ENCODE measurements at regions not wholly inside any gene's neighbourhood (a gene's known extent, or its start where the extent isn't known, plus 50 kb on each side); places are given as distances from the start of the nearest gene placed in this dataset.
"Not testable (repeated sequence)": the region's sequence is repeated elsewhere in the genome, so short reads cannot be mapped to it uniquely, and the experiment has no call there.

GRCh38 chr21:28592205-28592865, 400.3 kb downstream of the LTN1 start:
- Histone ChIP-seq H3K4me1 (ENCODE audit: control insufficient read depth in 3 of 3, insufficient read depth in 3 of 3, low read length in 3 of 3) (no peaks in the 10 kb centered on the region), H3K9me3 (ENCODE audit: control insufficient read depth in 3 of 3, low read length in 3 of 3) (no peaks in the 10 kb centered on the region), H3K4me3 (ENCODE audit: low read length in 3 of 3) (no peak overlapping the region), H3K36me3 (ENCODE audit: control insufficient read depth in 3 of 3, insufficient read depth in 3 of 3, low read length in 3 of 3) (no peaks in the 10 kb centered on the region), H3K27ac (ENCODE audit: low read depth, low read length) (no peak overlapping the region), H3K27me3 (ENCODE audit: control insufficient read depth in 3 of 3, insufficient read depth in 3 of 3, low read length in 3 of 3) (no peaks in the 10 kb centered on the region), H3K9ac (ENCODE audit: low read depth in 1 of 3, low read length in 3 of 3) (no peak overlapping the region)

GRCh38 chr21:28590676-28591075, 402.0 kb downstream of the LTN1 start:
- Histone ChIP-seq H3K4me1 (ENCODE audit: control insufficient read depth in 3 of 3, insufficient read depth in 3 of 3, low read length in 3 of 3) (no peaks in the 10 kb centered on the region), H3K36me3 (ENCODE audit: control insufficient read depth in 3 of 3, insufficient read depth in 3 of 3, low read length in 3 of 3) (no peaks in the 10 kb centered on the region), H3K9me3 (ENCODE audit: control insufficient read depth in 3 of 3, low read length in 3 of 3) (peaks cover 0 to 2% (median 0%) of the 10 kb centered on the region in 3 donors), H3K4me3 (ENCODE audit: low read length in 3 of 3) (no peak overlapping the region), H3K27me3 (ENCODE audit: control insufficient read depth in 3 of 3, insufficient read depth in 3 of 3, low read length in 3 of 3) (no peaks in the 10 kb centered on the region), H3K9ac (ENCODE audit: low read depth in 1 of 3, low read length in 3 of 3) (no peak overlapping the region), H3K27ac (ENCODE audit: low read depth, low read length) (no peak overlapping the region)

GRCh38 chr21:28590026-28590425, 402.7 kb downstream of the LTN1 start:
- no peak overlapping the region for H3K4me3 ChIP-seq (ENCODE audit: low read length in 3 of 3)
- H3K27ac ChIP-seq (ENCODE audit: low read depth, low read length), result no peak overlapping the region
- no peaks in the 10 kb centered on the region for H3K27me3 ChIP-seq (ENCODE audit: control insufficient read depth in 3 of 3, insufficient read depth in 3 of 3, low read length in 3 of 3)
- no peak overlapping the region for H3K9ac ChIP-seq (ENCODE audit: low read depth in 1 of 3, low read length in 3 of 3)
- H3K36me3 ChIP-seq (ENCODE audit: control insufficient read depth in 3 of 3, insufficient read depth in 3 of 3, low read length in 3 of 3), result no peaks in the 10 kb centered on the region
- no peaks in the 10 kb centered on the region for H3K4me1 ChIP-seq (ENCODE audit: control insufficient read depth in 3 of 3, insufficient read depth in 3 of 3, low read length in 3 of 3)
- peaks cover 0 to 2% (median 0%) of the 10 kb centered on the region in 3 donors for H3K9me3 ChIP-seq (ENCODE audit: control insufficient read depth in 3 of 3, low read length in 3 of 3)

- Histone ChIP-seq H3K4me1 (ENCODE audit: control insufficient read depth in 3 of 3, insufficient read depth in 3 of 3, low read length in 3 of 3) (no peaks in the 10 kb centered on the region), H3K9me3 (ENCODE audit: control insufficient read depth in 3 of 3, low read length in 3 of 3) (peaks cover 0 to 2% (median 0%) of the 10 kb centered on the region in 3 donors), H3K9ac (ENCODE audit: low read depth in 1 of 3, low read length in 3 of 3) (no peak overlapping the region), H3K36me3 (ENCODE audit: control insufficient read depth in 3 of 3, insufficient read depth in 3 of 3, low read length in 3 of 3) (no peaks in the 10 kb centered on the region), H3K27me3 (ENCODE audit: control insufficient read depth in 3 of 3, insufficient read depth in 3 of 3, low read length in 3 of 3) (no peaks in the 10 kb centered on the region), H3K4me3 (ENCODE audit: low read length in 3 of 3) (no peak overlapping the region), H3K27ac (ENCODE audit: low read depth, low read length) (no peak overlapping the region)
Measured at GRCh38 chr21:28588997-28589396, 403.7 kb downstream of the LTN1 start.

GRCh38 chr21:28587748-28588147, 404.9 kb downstream of the LTN1 start:
- H3K9me3 ChIP-seq (ENCODE audit: control insufficient read depth in 3 of 3, low read length in 3 of 3), result peaks cover 0 to 2% (median 0%) of the 10 kb centered on the region in 3 donors
- H3K27me3 ChIP-seq (ENCODE audit: control insufficient read depth in 3 of 3, insufficient read depth in 3 of 3, low read length in 3 of 3), result no peaks in the 10 kb centered on the region
- H3K4me1 ChIP-seq (ENCODE audit: control insufficient read depth in 3 of 3, insufficient read depth in 3 of 3, low read length in 3 of 3), result no peaks in the 10 kb centered on the region
- H3K9ac ChIP-seq (ENCODE audit: low read depth in 1 of 3, low read length in 3 of 3), result no peak overlapping the region
- H3K27ac ChIP-seq (ENCODE audit: low read depth, low read length), result no peak overlapping the region
- no peaks in the 10 kb centered on the region for H3K36me3 ChIP-seq (ENCODE audit: control insufficient read depth in 3 of 3, insufficient read depth in 3 of 3, low read length in 3 of 3)
- H3K4me3 ChIP-seq (ENCODE audit: low read length in 3 of 3), result no peak overlapping the region

GRCh38 chr21:28581976-28582375, 410.7 kb downstream of the LTN1 start:
- Histone ChIP-seq H3K9me3 (ENCODE audit: control insufficient read depth in 3 of 3, low read length in 3 of 3) (peaks cover 0 to 2% (median 0%) of the 10 kb centered on the region in 3 donors), H3K4me3 (ENCODE audit: low read length in 3 of 3) (no peak overlapping the region), H3K4me1 (ENCODE audit: control insufficient read depth in 3 of 3, insufficient read depth in 3 of 3, low read length in 3 of 3) (no peaks in the 10 kb centered on the region), H3K27ac (ENCODE audit: low read depth, low read length) (no peak overlapping the region), H3K36me3 (ENCODE audit: control insufficient read depth in 3 of 3, insufficient read depth in 3 of 3, low read length in 3 of 3) (no peaks in the 10 kb centered on the region), H3K9ac (ENCODE audit: low read depth in 1 of 3, low read length in 3 of 3) (no peak overlapping the region), H3K27me3 (ENCODE audit: control insufficient read depth in 3 of 3, insufficient read depth in 3 of 3, low read length in 3 of 3) (no peaks in the 10 kb centered on the region)

DNA sequence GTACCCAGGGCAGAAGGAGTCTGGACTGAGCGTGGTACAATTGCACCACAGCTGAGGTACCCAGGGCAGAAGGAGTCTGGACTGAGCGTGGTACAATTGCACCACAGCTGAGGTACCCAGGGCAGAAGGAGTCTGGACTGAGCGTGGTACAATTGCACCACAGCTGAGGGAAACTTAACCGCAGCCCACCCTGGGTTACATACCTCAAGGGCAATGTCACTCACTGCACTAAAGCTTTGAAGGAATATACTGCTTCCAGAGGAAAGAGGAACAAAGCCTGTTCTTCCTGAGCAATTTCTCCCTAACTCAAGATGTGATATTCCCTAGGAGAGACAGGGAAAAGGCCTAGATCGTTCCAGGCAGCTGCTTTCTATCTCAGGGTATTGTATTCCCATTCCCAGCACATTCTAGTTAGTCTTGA, 411.4 kb downstream of the LTN1 start:
- not testable (repeated sequence) for H3K4me1 ChIP-seq (ENCODE audit: control insufficient read depth in 3 of 3, insufficient read depth in 3 of 3, low read length in 3 of 3); H3K36me3 ChIP-seq (ENCODE audit: control insufficient read depth in 3 of 3, insufficient read depth in 3 of 3, low read length in 3 of 3); H3K27ac ChIP-seq (ENCODE audit: low read depth, low read length); H3K4me3 ChIP-seq (ENCODE audit: low read length in 3 of 3); H3K9ac ChIP-seq (ENCODE audit: low read depth in 1 of 3, low read length in 3 of 3); H3K9me3 ChIP-seq (ENCODE audit: control insufficient read depth in 3 of 3, low read length in 3 of 3); H3K27me3 ChIP-seq (ENCODE audit: control insufficient read depth in 3 of 3, insufficient read depth in 3 of 3, low read length in 3 of 3)

- no peak overlapping the region for H3K27ac ChIP-seq (ENCODE audit: low read depth, low read length)
- H3K9me3 ChIP-seq (ENCODE audit: control insufficient read depth in 3 of 3, low read length in 3 of 3), result no peaks in the 10 kb centered on the region
Measured at GRCh38 chr21:28580585-28580984, 412.1 kb downstream of the LTN1 start.

DNA sequence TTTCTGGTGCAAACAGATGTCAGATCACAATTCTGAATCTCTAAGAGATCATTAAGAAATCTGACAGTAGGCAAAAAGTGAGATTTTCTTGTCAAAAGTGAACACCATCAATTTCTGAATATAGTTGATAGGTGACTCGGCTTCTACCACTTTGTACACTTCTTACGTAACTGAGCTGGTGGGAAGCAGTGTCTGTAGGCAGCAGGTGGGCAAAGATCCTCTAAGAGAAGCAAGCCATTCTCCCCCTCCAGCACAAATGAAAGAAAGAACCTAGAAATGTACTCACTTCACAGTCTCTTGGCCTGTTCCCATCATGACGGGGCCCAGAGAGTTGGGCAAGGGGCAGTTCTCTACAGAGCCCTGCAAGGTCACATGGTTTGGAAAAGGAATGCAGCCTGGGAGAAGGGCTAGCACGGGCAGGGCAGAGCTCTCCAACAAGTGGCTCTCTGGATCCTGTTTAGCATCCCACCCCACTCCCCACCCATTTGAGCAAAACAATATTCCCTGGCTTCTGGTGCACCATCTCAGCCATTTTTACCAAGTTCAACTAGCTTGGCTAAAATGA, 412.6 kb downstream of the LTN1 start:
- H3K9ac ChIP-seq (ENCODE audit: low read depth in 1 of 3, low read length in 3 of 3), result no peak overlapping the region

More at GRCh38 chr21:28580585-28580984, 412.1 kb downstream of the LTN1 start:
- Histone ChIP-seq H3K9ac (ENCODE audit: low read depth in 1 of 3, low read length in 3 of 3) (no peak overlapping the region), H3K4me1 (ENCODE audit: control insufficient read depth in 3 of 3, insufficient read depth in 3 of 3, low read length in 3 of 3) (no peaks in the 10 kb centered on the region), H3K4me3 (ENCODE audit: low read length in 3 of 3) (no peak overlapping the region), H3K27me3 (ENCODE audit: control insufficient read depth in 3 of 3, insufficient read depth in 3 of 3, low read length in 3 of 3) (no peaks in the 10 kb centered on the region), H3K36me3 (ENCODE audit: control insufficient read depth in 3 of 3, insufficient read depth in 3 of 3, low read length in 3 of 3) (no peaks in the 10 kb centered on the region)

DNA sequence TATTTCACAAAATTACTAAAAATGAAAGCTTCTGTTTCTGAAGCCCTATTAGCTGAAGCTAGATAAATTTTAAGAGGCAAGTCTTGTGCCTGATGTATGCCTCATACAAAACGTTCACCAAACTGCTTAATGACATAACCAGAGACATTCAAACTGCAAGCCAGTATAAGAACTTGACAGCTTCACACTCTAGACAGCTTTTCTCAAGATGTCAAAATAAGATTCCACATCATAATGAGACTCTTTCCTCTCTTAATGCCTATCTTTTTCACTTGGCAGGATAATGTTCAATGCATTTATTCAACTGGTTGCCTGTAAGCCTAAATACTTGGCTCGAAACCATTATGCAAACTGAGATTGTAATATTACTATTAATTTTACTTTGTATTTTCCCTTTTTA, 424.0 kb downstream of the LTN1 start:
- no peak overlapping the region for H3K9ac ChIP-seq (ENCODE audit: low read depth in 1 of 3, low read length in 3 of 3)
- no peaks in the 10 kb centered on the region for H3K36me3 ChIP-seq (ENCODE audit: control insufficient read depth in 3 of 3, insufficient read depth in 3 of 3, low read length in 3 of 3)
- peaks cover 0 to 3% (median 0%) of the 10 kb centered on the region in 3 donors for H3K9me3 ChIP-seq (ENCODE audit: control insufficient read depth in 3 of 3, low read length in 3 of 3)
- H3K4me1 ChIP-seq (ENCODE audit: control insufficient read depth in 3 of 3, insufficient read depth in 3 of 3, low read length in 3 of 3), result no peaks in the 10 kb centered on the region
- no peak overlapping the region for H3K27ac ChIP-seq (ENCODE audit: low read depth, low read length)
- H3K4me3 ChIP-seq (ENCODE audit: low read length in 3 of 3), result no peak overlapping the region
- H3K27me3 ChIP-seq (ENCODE audit: control insufficient read depth in 3 of 3, insufficient read depth in 3 of 3, low read length in 3 of 3), result no peaks in the 10 kb centered on the region

More for the DNA sequence above, 412.6 kb downstream of the LTN1 start:
- Histone ChIP-seq H3K9me3 (ENCODE audit: control insufficient read depth in 3 of 3, low read length in 3 of 3) (no peaks in the 10 kb centered on the region), H3K36me3 (ENCODE audit: control insufficient read depth in 3 of 3, insufficient read depth in 3 of 3, low read length in 3 of 3) (no peaks in the 10 kb centered on the region), H3K4me1 (ENCODE audit: control insufficient read depth in 3 of 3, insufficient read depth in 3 of 3, low read length in 3 of 3) (no peaks in the 10 kb centered on the region), H3K27ac (ENCODE audit: low read depth, low read length) (no peak overlapping the region), H3K4me3 (ENCODE audit: low read length in 3 of 3) (no peak overlapping the region), H3K27me3 (ENCODE audit: control insufficient read depth in 3 of 3, insufficient read depth in 3 of 3, low read length in 3 of 3) (no peaks in the 10 kb centered on the region)

Data from skeletal muscle tissue (tissue), 3 donors.